ENCODE measurements at regions not wholly inside any gene's neighbourhood (a gene's known extent, or its start where the extent isn't known, plus 50 kb on each side); places are given as distances from the start of the nearest gene placed in this dataset.
A peak's percentile ranks its signal among the peaks of the same experiment; 100 is the strongest.

GRCh38 chr2:128468186-128468920 lies 149.7 kb upstream of the HS6ST1 start:
- Mint-ChIP-seq H3K36me3 (ENCODE audit: low read depth) (peaks cover 11% of the 10 kb centered on the region), H3K4me3 (no peak overlapping the region), H3K9me3 (peaks cover 27% of the 10 kb centered on the region), H3K27me3 (peaks cover 1% of the 10 kb centered on the region), H3K27ac (no peak overlapping the region), H3K4me1 (peaks cover 7% of the 10 kb centered on the region)
- POLR2A ChIA-PET: no interaction called here
- DNase-seq: no peak
- CTCF ChIA-PET: no interaction called here

GRCh38 chr2:128469203-128469602 lies 150.5 kb upstream of the HS6ST1 start:
- Mint-ChIP-seq H3K27me3 (peaks cover 1% of the 10 kb centered on the region), H3K36me3 (ENCODE audit: low read depth) (peaks cover 11% of the 10 kb centered on the region), H3K4me3 (no peak overlapping the region), H3K27ac (no peak overlapping the region), H3K9me3 (peaks cover 27% of the 10 kb centered on the region), H3K4me1 (peaks cover 12% of the 10 kb centered on the region)
- no peak for DNase-seq
- ChIA-PET POLR2A (no interaction called here), CTCF (no interaction called here)

- ChIA-PET POLR2A (no interaction called here), CTCF (no interaction called here)
- H3K27me3 Mint-ChIP-seq: peaks cover 1% of the 10 kb centered on the region
- H3K9me3 Mint-ChIP-seq: peaks cover 27% of the 10 kb centered on the region
- no peak overlapping the region for H3K27ac Mint-ChIP-seq
- DNase-seq: no peak
- peaks cover 18% of the 10 kb centered on the region for H3K4me1 Mint-ChIP-seq
- peaks cover 11% of the 10 kb centered on the region for H3K36me3 Mint-ChIP-seq (ENCODE audit: low read depth)
- H3K4me3 Mint-ChIP-seq: no peak overlapping the region
Observed at GRCh38 chr2:128469875-128470274, 151.2 kb upstream of the HS6ST1 start.

- Mint-ChIP-seq H3K27me3 (peaks cover 1% of the 10 kb centered on the region), H3K4me3 (no peak overlapping the region), H3K4me1 (peaks cover 19% of the 10 kb centered on the region), H3K9me3 (peaks cover 25% of the 10 kb centered on the region), H3K27ac (peak overlapping the region; percentile 60), H3K36me3 (ENCODE audit: low read depth) (peaks cover 11% of the 10 kb centered on the region)
- ChIA-PET CTCF (interaction anchor here (1.0 to 1.6 kb wide), 2 partner anchors 10 to 33 kb away, joined by 3 to 4 read pairs; no protein-coding TSS in a partner anchor), POLR2A (no interaction called here)
- no peak for DNase-seq
Observed at GRCh38 chr2:128472789-128473174, 154.1 kb upstream of the HS6ST1 start.

GRCh38 chr2:128473175-128474035 lies 154.7 kb upstream of the HS6ST1 start:
- ChIA-PET CTCF (interaction anchor here (1.0 to 1.6 kb wide), 3 partner anchors 9 to 34 kb away, joined by 3 to 4 read pairs (median 3); no protein-coding TSS in a partner anchor), POLR2A (no interaction called here)
- peaks cover 10% of the 10 kb centered on the region for H3K36me3 Mint-ChIP-seq (ENCODE audit: low read depth)
- H3K4me1 Mint-ChIP-seq: peaks cover 19% of the 10 kb centered on the region
- DNase-seq: peak; percentile 14
- peaks cover 4% of the 10 kb centered on the region for H3K27me3 Mint-ChIP-seq
- peak overlapping the region; percentile 37 for H3K4me3 Mint-ChIP-seq
- H3K9me3 Mint-ChIP-seq: peaks cover 21% of the 10 kb centered on the region
- peak overlapping the region; percentile 91 for H3K27ac Mint-ChIP-seq

- Mint-ChIP-seq H3K27ac (peak overlapping the region; percentile 62), H3K9me3 (peaks cover 13% of the 10 kb centered on the region), H3K4me3 (no peak overlapping the region), H3K36me3 (ENCODE audit: low read depth) (peaks cover 6% of the 10 kb centered on the region), H3K27me3 (peaks cover 4% of the 10 kb centered on the region), H3K4me1 (peaks cover 19% of the 10 kb centered on the region)
- no peak for DNase-seq
- CTCF ChIA-PET: interaction anchor here (1.3 to 1.6 kb wide), 2 partner anchors 24 to 35 kb away, joined by 3 to 4 read pairs; no protein-coding TSS in a partner anchor
- POLR2A ChIA-PET: no interaction called here
Observed at GRCh38 chr2:128474036-128474955, 155.6 kb upstream of the HS6ST1 start.

GRCh38 chr2:128474962-128475361 lies 156.3 kb upstream of the HS6ST1 start:
- Mint-ChIP-seq H3K27ac (no peak overlapping the region), H3K9me3 (peaks cover 8% of the 10 kb centered on the region), H3K4me3 (no peak overlapping the region), H3K36me3 (ENCODE audit: low read depth) (peaks cover 6% of the 10 kb centered on the region), H3K4me1 (peaks cover 19% of the 10 kb centered on the region), H3K27me3 (peaks cover 6% of the 10 kb centered on the region)
- no peak for DNase-seq
- ChIA-PET CTCF (no interaction called here), POLR2A (no interaction called here)

GRCh38 chr2:128475427-128476211 lies 157.0 kb upstream of the HS6ST1 start:
- Mint-ChIP-seq H3K9me3 (peaks cover 2% of the 10 kb centered on the region), H3K36me3 (ENCODE audit: low read depth) (peaks cover 4% of the 10 kb centered on the region), H3K27ac (no peak overlapping the region), H3K4me3 (no peak overlapping the region), H3K27me3 (peaks cover 10% of the 10 kb centered on the region), H3K4me1 (peaks cover 19% of the 10 kb centered on the region)
- no peak for DNase-seq
- POLR2A ChIA-PET: no interaction called here
- CTCF ChIA-PET: no interaction called here

GRCh38 chr2:128477026-128477820 lies 158.6 kb upstream of the HS6ST1 start:
- ChIA-PET CTCF (no interaction called here), POLR2A (no interaction called here)
- Mint-ChIP-seq H3K27ac (no peak overlapping the region), H3K27me3 (peaks cover 10% of the 10 kb centered on the region), H3K4me1 (peaks cover 19% of the 10 kb centered on the region), H3K4me3 (no peak overlapping the region), H3K36me3 (ENCODE audit: low read depth) (no peaks in the 10 kb centered on the region), H3K9me3 (no peaks in the 10 kb centered on the region)
- DNase-seq: no peak

GRCh38 chr2:128477891-128478290 lies 159.2 kb upstream of the HS6ST1 start:
- Mint-ChIP-seq H3K4me1 (peaks cover 16% of the 10 kb centered on the region), H3K36me3 (ENCODE audit: low read depth) (no peaks in the 10 kb centered on the region), H3K4me3 (no peak overlapping the region), H3K9me3 (no peaks in the 10 kb centered on the region), H3K27ac (no peak overlapping the region), H3K27me3 (peaks cover 10% of the 10 kb centered on the region)
- ChIA-PET POLR2A (no interaction called here), CTCF (no interaction called here)
- DNase-seq: no peak

- Mint-ChIP-seq H3K27me3 (peaks cover 10% of the 10 kb centered on the region), H3K36me3 (ENCODE audit: low read depth) (no peaks in the 10 kb centered on the region), H3K27ac (no peak overlapping the region), H3K4me3 (no peak overlapping the region), H3K9me3 (no peaks in the 10 kb centered on the region), H3K4me1 (no peaks in the 10 kb centered on the region)
- ChIA-PET CTCF (interaction anchor here (1.5 kb wide), 1 partner anchor 22 kb away, joined by 3 read pairs; no protein-coding TSS in a partner anchor), POLR2A (no interaction called here)
- no peak for DNase-seq
Observed at GRCh38 chr2:128485761-128486639, 167.3 kb upstream of the HS6ST1 start.
